ENCODE measurements at regions not wholly inside any gene's neighbourhood (a gene's known extent, or its start where the extent isn't known, plus 50 kb on each side); places are given as distances from the start of the nearest gene placed in this dataset.
A peak's percentile ranks its signal among the peaks of the same experiment; 100 is the strongest.

- TF ChIP-seq TCF12 (IDR thresholded peaks at IDR 0.05) (no peak), TCF12 (CRISPR knock-in tag; IDR thresholded peaks at IDR 0.05) (peak; percentile 85), ZBTB38 (CRISPR knock-in tag; IDR thresholded peaks at IDR 0.05) (peak; percentile 88), ZMAT3 (CRISPR knock-in tag; conservative IDR thresholded peaks at IDR 0.05) (0 out of 2 replicates have a peak, but pooled peaks have one; percentile 30), ZUFSP (CRISPR knock-in tag; IDR thresholded peaks at IDR 0.05; ENCODE audit: borderline replicate concordance) (no peak), BORCS8-MEF2B (CRISPR knock-in tag; IDR thresholded peaks at IDR 0.05) (no peak), SOX13 (IDR thresholded peaks at IDR 0.05) (no peak), SOX13 (CRISPR knock-in tag; conservative IDR thresholded peaks at IDR 0.05 in 1 of 2, IDR thresholded peaks at IDR 0.05 in 1 of 2) (peak in 1 of 2 experiments; percentile 70; a peak in 1 of 4 replicates), ZNF572 (CRISPR knock-in tag; IDR thresholded peaks at IDR 0.05) (no peak; the same call in 1 of the 2 replicates), ZNF781 (CRISPR knock-in tag; IDR thresholded peaks at IDR 0.05; ENCODE audit: borderline replicate concordance, not compliant biosample characterization) (no peak), FOXJ3 (CRISPR knock-in tag; IDR thresholded peaks at IDR 0.05; ENCODE audit: borderline replicate concordance) (0 out of 2 replicates have a peak, but pooled peaks have one; percentile 44), KDM2A (CRISPR knock-in tag; IDR thresholded peaks at IDR 0.05; ENCODE audit: borderline replicate concordance, low read depth) (peak; percentile 37; the same call in 1 of the 2 replicates), KAT8 (CRISPR knock-in tag; IDR thresholded peaks at IDR 0.05) (peak; percentile 42; the same call in 1 of the 2 replicates), NFYC (CRISPR knock-in tag; IDR thresholded peaks at IDR 0.05) (0 out of 2 replicates have a peak, but pooled peaks have one; percentile 15), ZNF256 (CRISPR knock-in tag; conservative IDR thresholded peaks at IDR 0.05) (no peak), ARNT2 (CRISPR knock-in tag; IDR thresholded peaks at IDR 0.05; ENCODE audit: low read depth) (no peak), ZNF768 (CRISPR knock-in tag; IDR thresholded peaks at IDR 0.05) (no peak), SALL2 (CRISPR knock-in tag; IDR thresholded peaks at IDR 0.05) (peak; percentile 55; the same call in 1 of the 2 replicates), SAFB2 (CRISPR knock-in tag; IDR thresholded peaks at IDR 0.05; ENCODE audit: borderline replicate concordance, low read depth) (0 out of 2 replicates have a peak, but pooled peaks have one; percentile 48), FOXC1 (CRISPR knock-in tag; IDR thresholded peaks at IDR 0.05; ENCODE audit: borderline replicate concordance) (peak; percentile 69; the same call in 1 of the 2 replicates), PAWR (CRISPR knock-in tag; IDR thresholded peaks at IDR 0.05; ENCODE audit: borderline replicate concordance) (no peak), ZBTB33 (CRISPR knock-in tag; IDR thresholded peaks at IDR 0.05) (peak; percentile 45; the same call in 1 of the 2 replicates), KDM5A (IDR thresholded peaks at IDR 0.05; ENCODE audit: borderline replicate concordance, low read length) (no peak), ZNF574 (CRISPR knock-in tag; IDR thresholded peaks at IDR 0.05) (peak; percentile 76)
Measured at GRCh38 chr1:229130028-229130668, 140.8 kb upstream of the RAB4A start (continued).

Measured in HepG2 (cell line).